MM.1S (cell line): ENCODE measurements at regions not wholly inside any gene's neighbourhood (a gene's known extent, or its start where the extent isn't known, plus 50 kb on each side); places are given as distances from the start of the nearest gene placed in this dataset.

Source experiments
- DNase-seq: peaks from one replicate; pipeline ENCODE4 v3.0.0-alpha.2; 2015
- H2AFZ ChIP-seq: fragments of 300-600 bp; sonication (generic); 2 replicates; pipeline ENCODE4 v1.6.0; 2016; ENCODE audit warnings: antibody characterized with exemption, low read length
- H3F3A ChIP-seq: fragments of 300-600 bp; sonication (generic); 2 replicates; pipeline ENCODE4 v1.6.1; 2016; ENCODE audit warnings: mild to moderate bottlenecking, antibody characterized with exemption, low read length, moderate library complexity, mixed read lengths; ENCODE audit not compliant: insufficient read depth
- H3K27ac ChIP-seq: fragments of 300-600 bp; sonication (generic); 2 replicates; pipeline ENCODE4 v1.5.1; 2016; ENCODE audit warnings: mild to moderate bottlenecking, low read length
- H3K27me3 ChIP-seq: fragments of 300-600 bp; sonication (generic); replicated peaks from 2 replicates; pipeline ENCODE4 v1.6.0; 2016; ENCODE audit warnings: low read length; ENCODE audit not compliant: insufficient read depth
- H3K36me3 ChIP-seq: fragments of 300-600 bp; sonication (generic); replicated peaks from 2 replicates; pipeline ENCODE4 v1.6.1; 2016; ENCODE audit warnings: mild to moderate bottlenecking, low read length, mixed read lengths; ENCODE audit not compliant: insufficient read depth
- H3K4me1 ChIP-seq: fragments of 300-600 bp; sonication (generic); 2 replicates; pipeline ENCODE4 v1.6.1; 2016; ENCODE audit warnings: low read length, mixed read lengths
- H3K4me2 ChIP-seq: fragments of 300-600 bp; sonication (generic); 2 replicates; pipeline ENCODE4 v1.6.0; 2016; ENCODE audit warnings: low read depth, low read length
- H3K4me3 ChIP-seq: fragments of 300-600 bp; sonication (generic); 2 replicates; pipeline ENCODE4 v1.5.1; 2016; ENCODE audit warnings: low read length, mixed read lengths
- H3K79me2 ChIP-seq: fragments of 300-600 bp; sonication (generic); 2 replicates; pipeline ENCODE4 v1.6.1; 2016; ENCODE audit warnings: mixed run types, low read length, mixed read lengths
- H3K9ac ChIP-seq: fragments of 300-600 bp; sonication (generic); 2 replicates; pipeline ENCODE4 v1.6.1; 2016; ENCODE audit warnings: low read length, mixed read lengths
- H3K9me2 ChIP-seq: fragments of 300-600 bp; sonication (generic); replicated peaks from 2 replicates; pipeline ENCODE4 v1.6.1; 2016; ENCODE audit warnings: mild to moderate bottlenecking, low read length, mixed read lengths; ENCODE audit not compliant: insufficient read depth
- H3K9me3 ChIP-seq: fragments of 300-600 bp; sonication (generic); replicated peaks from 2 replicates; pipeline ENCODE4 v1.6.1; 2016; ENCODE audit warnings: mild to moderate bottlenecking, low read length, mixed read lengths; ENCODE audit not compliant: insufficient read depth
- H4K20me1 ChIP-seq: fragments of 300-600 bp; sonication (generic); 2 replicates; pipeline ENCODE4 v1.6.1; 2016; ENCODE audit warnings: mild to moderate bottlenecking, low read length, moderate library complexity, mixed read lengths; ENCODE audit not compliant: insufficient read depth
- CTCF ChIP-seq: fragments of 300-600 bp; sonication (generic); IDR thresholded peaks from 2 replicates; pipeline ENCODE4 v1.5.1; 2016; ENCODE audit warnings: antibody characterized with exemption, low read length, mixed read lengths
- EZH2 ChIP-seq: fragments of 300-600 bp; sonication (generic); optimal IDR thresholded peaks from 2 replicates; pipeline ENCODE3; 2017; ENCODE audit warnings: low read depth, mild to moderate bottlenecking, antibody characterized with exemption, low read length, mixed read lengths
- EZH2phosphoT487 ChIP-seq: fragments of 300-600 bp; sonication (generic); IDR thresholded peaks from 2 replicates; pipeline ENCODE4 v1.6.1; 2018; ENCODE audit warnings: antibody characterized with exemption, low read length

- Histone ChIP-seq H4K20me1 (no peaks in the 10 kb centered on the region), H3K27me3 (no peaks in the 10 kb centered on the region), H3K9ac (no peak overlapping the region), H3K27ac (no peak overlapping the region), H3K9me3 (no peaks in the 10 kb centered on the region), H3K9me2 (no peaks in the 10 kb centered on the region), H3K36me3 (no peaks in the 10 kb centered on the region), H3F3A (no peaks in the 10 kb centered on the region), H3K4me1 (peaks cover 10% of the 10 kb centered on the region), H3K79me2 (no peaks in the 10 kb centered on the region), H2AFZ (no peak overlapping the region), H3K4me2 (no peak overlapping the region), H3K4me3 (no peak overlapping the region)
- TF ChIP-seq EZH2phosphoT487 (no peak), CTCF (no peak), EZH2 (no peak)
- no peak for DNase-seq
These were observed 134.0 kb upstream of the MAP3K1 start for GRCh38 chr5:56681346-56681745.

DNA sequence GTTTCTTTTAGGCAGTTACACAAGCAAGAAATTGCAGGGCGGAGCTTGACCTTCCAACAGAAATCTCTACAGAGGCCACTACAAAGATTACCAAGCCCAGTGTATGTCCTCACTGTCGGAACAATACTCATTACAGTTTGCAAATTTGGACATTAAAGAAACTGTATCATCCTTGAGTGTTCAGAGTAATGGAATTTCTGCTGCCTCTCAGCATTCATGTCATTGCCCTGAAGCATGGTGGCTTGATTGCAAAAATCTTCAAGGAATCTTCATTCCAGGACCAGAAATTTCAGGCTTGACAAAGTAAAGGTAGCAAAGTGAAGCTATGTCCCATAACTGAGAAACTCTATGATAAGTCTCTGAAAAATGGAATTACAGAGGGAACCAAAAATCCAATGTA, 134.6 kb upstream of the MAP3K1 start:
- H3K4me1 ChIP-seq, result peaks cover 4% of the 10 kb centered on the region
- no peak for DNase-seq
- H3F3A ChIP-seq, result no peaks in the 10 kb centered on the region
- no peak overlapping the region for H3K9ac ChIP-seq
- H4K20me1 ChIP-seq, result no peaks in the 10 kb centered on the region
- H3K36me3 ChIP-seq, result no peaks in the 10 kb centered on the region
- H3K79me2 ChIP-seq, result no peaks in the 10 kb centered on the region
- no peak overlapping the region for H3K4me3 ChIP-seq
- no peak overlapping the region for H2AFZ ChIP-seq
- no peaks in the 10 kb centered on the region for H3K9me3 ChIP-seq
- H3K4me2 ChIP-seq, result no peak overlapping the region
- TF ChIP-seq EZH2phosphoT487, result no peak
- TF ChIP-seq EZH2, result no peak
- TF ChIP-seq CTCF, result no peak
- no peak overlapping the region for H3K27ac ChIP-seq
- H3K27me3 ChIP-seq, result no peaks in the 10 kb centered on the region
- no peaks in the 10 kb centered on the region for H3K9me2 ChIP-seq

DNA sequence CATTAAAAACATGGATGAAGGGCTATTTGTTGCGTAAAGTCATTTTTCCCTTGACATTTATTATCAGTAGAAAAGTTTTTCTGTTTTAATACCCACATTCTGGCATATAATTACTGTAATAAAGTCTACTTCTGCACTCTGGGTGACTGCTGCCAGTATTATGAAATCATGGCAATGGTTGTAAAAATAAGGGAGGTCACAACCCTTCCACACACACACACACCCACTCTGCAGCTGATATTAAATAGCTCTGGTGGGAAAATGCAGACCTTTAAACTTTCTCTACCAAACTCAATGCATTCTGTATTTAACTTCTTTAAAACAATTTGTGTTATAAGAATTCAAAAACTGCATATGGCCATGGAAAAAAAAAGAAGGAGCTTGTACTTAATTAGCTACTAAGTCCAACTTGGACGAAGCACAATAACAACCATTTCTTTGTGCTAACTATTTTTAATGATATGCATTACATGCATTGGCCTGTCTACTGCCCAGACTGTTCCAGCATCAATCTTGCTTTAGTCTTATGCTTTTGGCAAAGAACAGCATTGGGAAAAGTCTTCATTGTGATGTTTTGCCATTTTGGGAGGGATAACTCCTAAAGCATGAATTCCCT, 137.6 kb upstream of the MAP3K1 start:
- Histone ChIP-seq H3K36me3 (no peaks in the 10 kb centered on the region), H3K4me1 (peaks cover 8% of the 10 kb centered on the region), H3F3A (no peaks in the 10 kb centered on the region), H3K27me3 (no peaks in the 10 kb centered on the region), H3K79me2 (no peaks in the 10 kb centered on the region), H3K27ac (no peak overlapping the region), H3K9me3 (no peaks in the 10 kb centered on the region), H3K4me3 (no peak overlapping the region), H4K20me1 (no peaks in the 10 kb centered on the region), H3K4me2 (no peak overlapping the region), H3K9ac (no peak overlapping the region), H3K9me2 (no peaks in the 10 kb centered on the region), H2AFZ (no peak overlapping the region)
- no peak for DNase-seq
- no peak for TF ChIP-seq EZH2
- TF ChIP-seq CTCF, result no peak
- no peak for TF ChIP-seq EZH2phosphoT487
